Lower lobe of right lung (tissue), 2 donors: ENCODE measurements at regions not wholly inside any gene's neighbourhood (a gene's known extent, or its start where the extent isn't known, plus 50 kb on each side); places are given as distances from the start of the nearest gene placed in this dataset.

Source experiments
- ATAC-seq, 2 donors: fragments of 200-7000 bp; cut with Tn5 transposase; one replicate each; pipeline ENCODE4 v1.9.1; 2020 to 2022; ENCODE audit warnings: mild to moderate bottlenecking in 2 of 2, moderate library complexity in 2 of 2
- DNase-seq: peaks from one replicate; pipeline ENCODE4 v3.0.0-alpha.2; 2020
- H3K27ac ChIP-seq: fragments of 200-600 bp; one replicate; pipeline ENCODE4 v1.8.0; 2022
- H3K27me3 ChIP-seq: fragments of 200-600 bp; one replicate; pipeline ENCODE4 v1.8.0; 2022; ENCODE audit warnings: low read depth
- H3K36me3 ChIP-seq: fragments of 200-600 bp; one replicate; pipeline ENCODE4 v1.8.0; 2022; ENCODE audit warnings: mild to moderate bottlenecking
- H3K4me1 ChIP-seq: fragments of 200-600 bp; one replicate; pipeline ENCODE4 v1.8.0; 2022
- H3K4me3 ChIP-seq: fragments of 200-600 bp; one replicate; pipeline ENCODE4 v1.8.0; 2022; ENCODE audit warnings: mild to moderate bottlenecking
- H3K9me3 ChIP-seq: fragments of 200-600 bp; one replicate; pipeline ENCODE4 v1.8.0; 2022
- intact Hi-C: fragments of 100-400 bp; cut with DNase I; formaldehyde crosslinking; loops from one replicate; pipeline ENCODE4 v1.11.0; 2022
- TF ChIP-seq, protein P1 (sequence below): fragments of 200-600 bp; IDR thresholded peaks from one replicate; pipeline ENCODE4 v1.8.0; 2022; ENCODE audit warnings: antibody characterized with exemption, mild to moderate bottlenecking
- donor health status: DM: no; HTN: yes; CAD: no; lungs with severe emphysema.

DNA sequence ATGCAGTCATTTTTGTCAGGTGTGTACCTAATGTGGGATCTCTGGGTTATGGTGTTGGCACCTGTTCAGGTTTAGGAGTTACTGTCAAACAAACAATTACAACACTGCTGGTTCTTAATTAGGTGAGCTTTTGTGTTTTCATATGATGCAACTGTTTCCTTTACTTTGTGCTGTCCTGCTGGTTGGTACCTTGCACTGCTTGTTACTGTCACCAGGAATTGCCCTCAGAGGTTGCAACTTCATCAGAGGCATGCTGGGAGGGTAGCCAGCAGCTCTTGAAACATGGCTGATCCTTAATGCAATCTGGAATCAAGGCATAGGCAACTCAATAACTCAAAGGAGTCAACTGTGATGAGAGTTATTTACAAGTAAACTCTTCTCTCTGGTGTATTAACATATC, 400.3 kb downstream of the MIAT start:
- intact Hi-C loops: no loop called here
- Histone ChIP-seq H3K27ac (no peak overlapping the region), H3K36me3 (no peaks in the 10 kb centered on the region), H3K4me1 (no peaks in the 10 kb centered on the region), H3K27me3 (peaks cover 14% of the 10 kb centered on the region), H3K4me3 (no peak overlapping the region), H3K9me3 (no peaks in the 10 kb centered on the region)
- DNase-seq (no peak), ATAC-seq (no peak)
- TF ChIP-seq, protein P1, sequence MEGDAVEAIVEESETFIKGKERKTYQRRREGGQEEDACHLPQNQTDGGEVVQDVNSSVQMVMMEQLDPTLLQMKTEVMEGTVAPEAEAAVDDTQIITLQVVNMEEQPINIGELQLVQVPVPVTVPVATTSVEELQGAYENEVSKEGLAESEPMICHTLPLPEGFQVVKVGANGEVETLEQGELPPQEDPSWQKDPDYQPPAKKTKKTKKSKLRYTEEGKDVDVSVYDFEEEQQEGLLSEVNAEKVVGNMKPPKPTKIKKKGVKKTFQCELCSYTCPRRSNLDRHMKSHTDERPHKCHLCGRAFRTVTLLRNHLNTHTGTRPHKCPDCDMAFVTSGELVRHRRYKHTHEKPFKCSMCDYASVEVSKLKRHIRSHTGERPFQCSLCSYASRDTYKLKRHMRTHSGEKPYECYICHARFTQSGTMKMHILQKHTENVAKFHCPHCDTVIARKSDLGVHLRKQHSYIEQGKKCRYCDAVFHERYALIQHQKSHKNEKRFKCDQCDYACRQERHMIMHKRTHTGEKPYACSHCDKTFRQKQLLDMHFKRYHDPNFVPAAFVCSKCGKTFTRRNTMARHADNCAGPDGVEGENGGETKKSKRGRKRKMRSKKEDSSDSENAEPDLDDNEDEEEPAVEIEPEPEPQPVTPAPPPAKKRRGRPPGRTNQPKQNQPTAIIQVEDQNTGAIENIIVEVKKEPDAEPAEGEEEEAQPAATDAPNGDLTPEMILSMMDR: no peak

DNA sequence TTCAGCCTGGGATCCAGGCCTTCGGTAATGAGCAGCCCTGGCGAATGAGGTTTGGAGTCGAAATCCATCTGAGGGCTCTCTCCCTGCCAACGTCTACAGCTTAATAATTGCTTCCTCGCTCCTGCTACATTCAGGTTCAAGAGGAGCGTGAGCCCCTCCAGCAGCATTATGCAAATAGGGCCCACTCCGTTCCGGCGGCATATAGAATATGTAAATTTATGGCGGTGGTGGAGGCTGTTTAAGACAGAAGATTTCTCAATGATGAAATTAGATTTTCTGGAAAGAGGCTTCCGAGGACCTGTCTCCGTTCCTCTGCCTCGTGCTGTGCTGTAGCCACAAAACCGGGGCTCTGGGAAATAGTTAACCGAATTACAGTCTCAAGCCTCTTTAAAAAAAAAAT, 402.8 kb downstream of the MIAT start:
- no peak for DNase-seq
- ATAC-seq: no peak
- TF ChIP-seq, protein P1: no peak
- H3K9me3 ChIP-seq: no peaks in the 10 kb centered on the region
- no peaks in the 10 kb centered on the region for H3K4me1 ChIP-seq
- intact Hi-C loops: no loop called here
- H3K27me3 ChIP-seq: peaks cover 17% of the 10 kb centered on the region
- no peaks in the 10 kb centered on the region for H3K36me3 ChIP-seq
- no peak overlapping the region for H3K4me3 ChIP-seq
- no peak overlapping the region for H3K27ac ChIP-seq

DNA sequence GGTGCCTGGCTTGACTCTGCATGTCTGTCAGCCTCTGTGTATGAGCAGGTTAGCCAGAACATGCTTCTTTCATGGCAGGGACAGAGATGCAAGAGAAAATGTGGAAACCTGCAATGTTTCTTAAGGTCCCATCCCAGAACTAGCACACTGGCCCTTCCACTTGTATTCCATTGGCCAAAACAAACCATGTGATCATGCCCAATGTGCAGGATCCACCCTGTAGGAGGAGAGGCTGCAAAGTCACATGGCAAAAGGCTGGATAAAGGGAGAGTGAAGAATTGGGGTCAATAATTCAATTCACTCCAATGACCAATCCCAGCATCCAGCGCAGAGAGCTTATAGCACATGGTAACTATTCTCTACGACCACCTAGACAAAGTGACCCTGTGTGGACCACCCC, 405.5 kb downstream of the MIAT start:
- ATAC-seq (no peak), DNase-seq (no peak)
- intact Hi-C loops: no loop called here
- no peak overlapping the region for H3K27ac ChIP-seq
- no peaks in the 10 kb centered on the region for H3K4me1 ChIP-seq
- TF ChIP-seq, protein P1: no peak
- H3K4me3 ChIP-seq: no peak overlapping the region
- H3K36me3 ChIP-seq: no peaks in the 10 kb centered on the region
- peaks cover 24% of the 10 kb centered on the region for H3K27me3 ChIP-seq
- no peaks in the 10 kb centered on the region for H3K9me3 ChIP-seq

DNA sequence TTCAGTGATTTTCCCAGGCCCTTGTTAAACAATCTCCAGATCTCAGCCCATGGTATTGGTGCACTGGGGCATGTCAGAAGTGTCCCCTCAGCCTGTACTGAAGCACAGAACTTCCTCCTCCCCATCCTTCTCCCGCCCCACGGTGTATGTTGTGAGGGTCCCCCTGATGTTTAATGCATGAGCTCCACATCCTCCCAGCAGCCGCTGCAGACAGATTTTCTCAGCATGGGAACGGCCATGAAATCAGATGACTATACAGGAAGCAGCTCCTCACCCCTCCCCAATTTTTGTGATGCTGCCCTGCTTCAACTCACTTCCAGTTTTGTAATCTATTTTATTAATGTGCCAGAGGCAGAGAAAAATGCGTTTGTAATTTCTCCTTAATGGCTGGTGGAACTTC, 406.0 kb downstream of the MIAT start:
- Histone ChIP-seq H3K4me1 (no peaks in the 10 kb centered on the region), H3K36me3 (no peaks in the 10 kb centered on the region), H3K27ac (no peak overlapping the region), H3K4me3 (no peak overlapping the region), H3K27me3 (peaks cover 24% of the 10 kb centered on the region), H3K9me3 (no peaks in the 10 kb centered on the region)
- DNase-seq (no peak), ATAC-seq (no peak)
- intact Hi-C loops: no loop called here
- TF ChIP-seq, protein P1: no peak

DNA sequence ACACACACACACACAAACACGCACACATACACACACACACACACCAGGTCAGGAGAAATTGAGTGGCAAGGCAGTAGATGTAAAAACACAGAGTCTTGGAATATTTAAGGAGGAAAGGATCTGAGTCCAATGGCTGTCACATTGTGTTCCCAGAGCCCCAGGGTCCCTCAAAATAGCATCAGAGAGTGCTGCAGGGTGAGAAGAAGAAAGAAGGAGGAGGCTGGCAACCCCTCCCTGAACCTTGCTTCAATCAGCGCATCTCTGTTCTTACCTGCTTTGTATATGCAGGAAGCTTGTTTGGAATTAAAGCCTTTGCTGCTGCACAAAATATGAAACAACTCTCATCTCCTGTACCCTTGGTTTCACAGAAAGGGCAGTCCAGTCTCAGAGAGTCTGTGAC, 406.5 kb downstream of the MIAT start:
- no peaks in the 10 kb centered on the region for H3K36me3 ChIP-seq
- ATAC-seq: no peak
- TF ChIP-seq, protein P1: no peak
- intact Hi-C loops: no loop called here
- H3K4me1 ChIP-seq: no peaks in the 10 kb centered on the region
- H3K27ac ChIP-seq: no peak overlapping the region
- peaks cover 24% of the 10 kb centered on the region for H3K27me3 ChIP-seq
- no peaks in the 10 kb centered on the region for H3K9me3 ChIP-seq
- no peak overlapping the region for H3K4me3 ChIP-seq
- no peak for DNase-seq

DNA sequence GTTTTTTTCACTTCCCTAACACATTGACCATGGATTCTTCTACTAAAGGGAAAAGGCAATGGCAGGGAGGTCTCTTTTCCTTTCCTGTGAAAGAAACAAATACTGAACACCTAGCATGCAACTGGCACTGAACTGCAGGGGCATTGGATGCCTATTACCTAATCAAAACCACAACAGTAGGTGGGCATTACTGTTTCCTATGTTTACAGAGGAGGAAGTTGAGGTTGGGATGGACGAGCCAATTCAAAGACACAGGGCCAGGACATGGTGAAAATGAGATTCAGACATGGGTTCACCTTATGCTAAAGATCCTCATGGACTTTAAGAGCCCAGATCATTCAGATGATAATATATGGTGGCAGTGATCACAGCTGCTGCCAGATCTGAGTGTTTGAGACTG, 407.0 kb downstream of the MIAT start:
- no peak for ATAC-seq
- H3K27me3 ChIP-seq: peaks cover 23% of the 10 kb centered on the region

More for the DNA sequence above, 407.0 kb downstream of the MIAT start:
- Histone ChIP-seq H3K4me1 (no peaks in the 10 kb centered on the region), H3K36me3 (no peaks in the 10 kb centered on the region), H3K4me3 (no peak overlapping the region), H3K9me3 (no peaks in the 10 kb centered on the region), H3K27ac (no peak overlapping the region)
- TF ChIP-seq, protein P1: no peak
- intact Hi-C loops: no loop called here
- no peak for DNase-seq
